HEK293 (cell line): ENCODE measurements at regions not wholly inside any gene's neighbourhood (a gene's known extent, or its start where the extent isn't known, plus 50 kb on each side); places are given as distances from the start of the nearest gene placed in this dataset.

Experiments used
- GLI2 ChIP-seq: fragments of 450-650 bp; formaldehyde crosslinking; IDR thresholded peaks from 2 replicates; pipeline ENCODE4; 2017; ENCODE audit warnings: missing biosample characterization, missing genetic modification characterization, low read depth, borderline replicate concordance
- OVOL3 ChIP-seq: fragments of 450-650 bp; formaldehyde crosslinking; IDR thresholded peaks from 2 replicates; pipeline ENCODE4 v1.5.1; 2016; ENCODE audit warnings: missing biosample characterization, missing genetic modification characterization
- PRDM2 ChIP-seq: fragments of 450-650 bp; formaldehyde crosslinking; IDR thresholded peaks from 2 replicates; pipeline ENCODE4 v1.5.1; 2016; ENCODE audit warnings: missing biosample characterization, missing genetic modification characterization, borderline replicate concordance
- PRDM4 ChIP-seq: fragments of 450-650 bp; formaldehyde crosslinking; IDR thresholded peaks from 2 replicates; pipeline ENCODE4 v1.5.1; 2017; ENCODE audit warnings: missing biosample characterization, missing genetic modification characterization
- SP3 ChIP-seq: fragments of 450-650 bp; formaldehyde crosslinking; IDR thresholded peaks from 2 replicates; pipeline ENCODE4 v1.5.1; 2016; ENCODE audit warnings: missing biosample characterization, missing genetic modification characterization
- SP7 ChIP-seq: fragments of 450-650 bp; formaldehyde crosslinking; IDR thresholded peaks from 2 replicates; pipeline ENCODE4 v1.5.1; 2016; ENCODE audit warnings: missing biosample characterization, missing genetic modification characterization
- TRIM28 ChIP-seq: IDR thresholded peaks from 2 replicates; pipeline ENCODE4 v1.6.1; 2011; ENCODE audit warnings: low read length, control low read depth, borderline replicate concordance
- ZBTB10 ChIP-seq: fragments of 450-650 bp; formaldehyde crosslinking; IDR thresholded peaks from 2 replicates; pipeline ENCODE4 v1.5.1; 2016; ENCODE audit warnings: missing biosample characterization, missing genetic modification characterization
- ZBTB20 ChIP-seq: fragments of 450-650 bp; formaldehyde crosslinking; IDR thresholded peaks from 2 replicates; pipeline ENCODE4 v1.5.1; 2016; ENCODE audit warnings: missing biosample characterization, missing genetic modification characterization
- ZBTB48 ChIP-seq: fragments of 450-650 bp; formaldehyde crosslinking; IDR thresholded peaks from 2 replicates; pipeline ENCODE4 v1.5.1; 2016; ENCODE audit warnings: missing biosample characterization, missing genetic modification characterization
- ZBTB7A ChIP-seq: fragments of 450-650 bp; formaldehyde crosslinking; IDR thresholded peaks from 2 replicates; pipeline ENCODE4 v1.5.1; 2016; ENCODE audit warnings: low read depth, missing biosample characterization, missing genetic modification characterization
- ZNF114 ChIP-seq: fragments of 450-650 bp; formaldehyde crosslinking; IDR thresholded peaks from 2 replicates; pipeline ENCODE4 v1.5.0; 2017; ENCODE audit warnings: missing biosample characterization, missing genetic modification characterization
- ZNF132 ChIP-seq: fragments of 450-650 bp; formaldehyde crosslinking; IDR thresholded peaks from 2 replicates; pipeline ENCODE4 v1.5.1; 2017; ENCODE audit warnings: missing biosample characterization, missing genetic modification characterization, borderline replicate concordance
- ZNF174 ChIP-seq: fragments of 450-650 bp; formaldehyde crosslinking; IDR thresholded peaks from 2 replicates; pipeline ENCODE4 v1.5.0; 2017; ENCODE audit warnings: missing biosample characterization, mild to moderate bottlenecking, missing genetic modification characterization
- ZNF398 ChIP-seq: fragments of 450-650 bp; formaldehyde crosslinking; IDR thresholded peaks from 2 replicates; pipeline ENCODE4 v1.5.1; 2017; ENCODE audit warnings: missing biosample characterization, missing genetic modification characterization
- ZNF433 ChIP-seq: fragments of 450-650 bp; formaldehyde crosslinking; IDR thresholded peaks from 2 replicates; pipeline ENCODE4 v1.5.1; 2016; ENCODE audit warnings: missing biosample characterization, missing genetic modification characterization, low read depth
- ZNF510 ChIP-seq: fragments of 450-650 bp; formaldehyde crosslinking; IDR thresholded peaks from 2 replicates; pipeline ENCODE4 v1.5.1; 2018; ENCODE audit warnings: mild to moderate bottlenecking, missing genetic modification characterization, missing biosample characterization; ENCODE audit not compliant: insufficient replicate concordance
- ZNF514 ChIP-seq: fragments of 450-650 bp; formaldehyde crosslinking; IDR thresholded peaks from 2 replicates; pipeline ENCODE4 v1.5.1; 2016; ENCODE audit warnings: missing biosample characterization, missing genetic modification characterization
- ZNF626 ChIP-seq: fragments of 450-650 bp; sonication (Bioruptor Pico); formaldehyde crosslinking; IDR thresholded peaks from 2 replicates; pipeline ENCODE4 v1.5.1; 2018; ENCODE audit warnings: missing biosample characterization, missing genetic modification characterization, inconsistent platforms
- ZNF654 ChIP-seq: fragments of 450-650 bp; formaldehyde crosslinking; IDR thresholded peaks from 2 replicates; pipeline ENCODE4 v1.5.1; 2016; ENCODE audit warnings: low read depth, missing biosample characterization, missing genetic modification characterization
- ZNF692 ChIP-seq: fragments of 450-650 bp; formaldehyde crosslinking; IDR thresholded peaks from 2 replicates; pipeline ENCODE4 v1.5.1; 2016; ENCODE audit warnings: missing biosample characterization, missing genetic modification characterization
- ZNF701 ChIP-seq: fragments of 450-650 bp; formaldehyde crosslinking; IDR thresholded peaks from 2 replicates; pipeline ENCODE4 v1.5.1; 2016; ENCODE audit warnings: missing biosample characterization, missing genetic modification characterization
- ZSCAN16 ChIP-seq: fragments of 450-650 bp; formaldehyde crosslinking; IDR thresholded peaks from 2 replicates; pipeline ENCODE4 v1.5.1; 2016; ENCODE audit warnings: missing biosample characterization, missing genetic modification characterization

- no peak for TF ChIP-seq ZBTB10 (tag by site-specific recombination)
- TF ChIP-seq ZNF626 (tag by site-specific recombination): 0 out of 2 replicates have a peak, but pooled peaks have one; percentile 4
- TF ChIP-seq OVOL3: no peak
- TF ChIP-seq ZBTB20 (tag by site-specific recombination): no peak
- no peak for TF ChIP-seq ZNF514
- TF ChIP-seq ZNF433: no peak
- TF ChIP-seq PRDM4 (tag by site-specific recombination): peak; percentile 95
- no peak for TF ChIP-seq ZNF174 (tag by site-specific recombination)
- TF ChIP-seq PRDM2: no peak
- TF ChIP-seq TRIM28: no peak
- no peak for TF ChIP-seq ZNF510 (tag by site-specific recombination)
- TF ChIP-seq ZNF701 (tag by site-specific recombination): no peak
- no peak for TF ChIP-seq ZNF692 (tag by site-specific recombination)
- no peak for TF ChIP-seq ZNF132 (tag by site-specific recombination)
- TF ChIP-seq ZBTB48 (tag by site-specific recombination): no peak
- no peak for TF ChIP-seq GLI2 (tag by site-specific recombination)
- TF ChIP-seq SP7: peak; percentile 57
- no peak for TF ChIP-seq SP3
- TF ChIP-seq ZNF398 (tag by site-specific recombination): no peak
- no peak for TF ChIP-seq ZSCAN16 (tag by site-specific recombination)
- no peak for TF ChIP-seq ZBTB7A (tag by site-specific recombination)
- no peak for TF ChIP-seq ZNF654 (tag by site-specific recombination)
- no peak for TF ChIP-seq ZNF114
Measured at GRCh38 chr10:60525716-60526585, 136.3 kb upstream of the ANK3 start (continued).
